ENCODE measurements at regions not wholly inside any gene's neighbourhood (a gene's known extent, or its start where the extent isn't known, plus 50 kb on each side); places are given as distances from the start of the nearest gene placed in this dataset.
A peak's percentile ranks its signal among the peaks of the same experiment; 100 is the strongest.

- no peak for DNase-seq (ENCODE audit: low spot score)
- no peak for TF ChIP-seq CTCF (conservative IDR thresholded peaks at IDR 0.05; ENCODE audit: low read depth)
- CTCF ChIA-PET = no interaction called here
- H3K27ac ChIP-seq = no peak overlapping the region
- POLR2A ChIA-PET (ENCODE audit: low non-redundant PET) = no interaction called here
Observed at GRCh38 chr10:36476399-36476798, 649.0 kb upstream of the ANKRD30A start.

- no peak overlapping the region for H3K27ac ChIP-seq
- DNase-seq (ENCODE audit: low spot score) = no peak
- ChIA-PET CTCF (no interaction called here), POLR2A (ENCODE audit: low non-redundant PET) (no interaction called here)
- no peak for TF ChIP-seq CTCF (conservative IDR thresholded peaks at IDR 0.05; ENCODE audit: low read depth)
Observed at GRCh38 chr10:36475746-36476145, 649.7 kb upstream of the ANKRD30A start.

- no peak for TF ChIP-seq CTCF (conservative IDR thresholded peaks at IDR 0.05; ENCODE audit: low read depth)
- CTCF ChIA-PET = no interaction called here
Observed at GRCh38 chr10:36474456-36474855, 650.9 kb upstream of the ANKRD30A start.

GRCh38 chr10:36473122-36473521 lies 652.3 kb upstream of the ANKRD30A start:
- CTCF ChIA-PET = no interaction called here
- POLR2A ChIA-PET (ENCODE audit: low non-redundant PET) = no interaction called here
- no peak overlapping the region for H3K27ac ChIP-seq
- no peak for TF ChIP-seq CTCF (conservative IDR thresholded peaks at IDR 0.05; ENCODE audit: low read depth)
- no peak for DNase-seq (ENCODE audit: low spot score)

More at GRCh38 chr10:36474456-36474855, 650.9 kb upstream of the ANKRD30A start:
- POLR2A ChIA-PET (ENCODE audit: low non-redundant PET) = no interaction called here
- no peak for DNase-seq (ENCODE audit: low spot score)
- H3K27ac ChIP-seq = no peak overlapping the region

GRCh38 chr10:36469585-36469984 lies 655.8 kb upstream of the ANKRD30A start:
- ChIA-PET CTCF (no interaction called here), POLR2A (ENCODE audit: low non-redundant PET) (no interaction called here)
- peak; percentile 52 for DNase-seq (ENCODE audit: low spot score)
- H3K27ac ChIP-seq = no peak overlapping the region
- TF ChIP-seq CTCF (conservative IDR thresholded peaks at IDR 0.05; ENCODE audit: low read depth) = no peak

- ChIA-PET CTCF (no interaction called here), POLR2A (ENCODE audit: low non-redundant PET) (no interaction called here)
- no peak overlapping the region for H3K27ac ChIP-seq
- peak; percentile 25 for DNase-seq (ENCODE audit: low spot score)
- no peak for TF ChIP-seq CTCF (conservative IDR thresholded peaks at IDR 0.05; ENCODE audit: low read depth)
Observed at GRCh38 chr10:36468620-36469019, 656.8 kb upstream of the ANKRD30A start.

Data from RWPE1 (cell line).